Activated naive CD4-positive, alpha-beta T cell treated with anti-CD3 and anti-CD28 coated beads for 36 hours (primary cell): ENCODE measurements at regions not wholly inside any gene's neighbourhood (a gene's known extent, or its start where the extent isn't known, plus 50 kb on each side); places are given as distances from the start of the nearest gene placed in this dataset.

Experiments
- CTCF ChIA-PET: fragments of 350-600 bp; sonication (Branson Sonifier 250); formaldehyde crosslinking; loops from one replicate; lab custom pipeline; 2021; ENCODE audit warnings: antibody characterized with exemption; lab: Charles Lee
- DNase-seq: peaks from one replicate; pipeline ENCODE4 v3.0.0-alpha.2; 2020
- H3K27ac Mint-ChIP-seq: one replicate; pipeline ENCODE4 v1.8.0; 2021; ENCODE audit warnings: mild to moderate bottlenecking, mixed read lengths
- H3K27me3 Mint-ChIP-seq: one replicate; pipeline ENCODE4 v1.8.0; 2021; ENCODE audit warnings: low read depth, mixed read lengths
- H3K36me3 Mint-ChIP-seq: one replicate; pipeline ENCODE4 v1.8.0; 2021; ENCODE audit warnings: low read depth, mixed read lengths
- H3K4me1 Mint-ChIP-seq: one replicate; pipeline ENCODE4 v1.8.0; 2021; ENCODE audit warnings: low read depth, mixed read lengths
- H3K4me3 Mint-ChIP-seq: one replicate; pipeline ENCODE4 v1.8.0; 2021; ENCODE audit warnings: mild to moderate bottlenecking, moderate library complexity, mixed read lengths
- H3K9me3 Mint-ChIP-seq: one replicate; pipeline ENCODE4 v1.8.0; 2021; ENCODE audit warnings: mixed read lengths
- intact Hi-C: fragments of 100-400 bp; cut with micrococcal nuclease; formaldehyde crosslinking; loops from one replicate; pipeline ENCODE4 v1.15.1; 2023

- CTCF ChIA-PET: no interaction called here
- no peaks in the 10 kb centered on the region for H3K27me3 Mint-ChIP-seq
- DNase-seq: no peak
- no peaks in the 10 kb centered on the region for H3K9me3 Mint-ChIP-seq
- H3K4me1 Mint-ChIP-seq: no peaks in the 10 kb centered on the region
- intact Hi-C loops: no loop called here
- H3K27ac Mint-ChIP-seq: no peak overlapping the region
- no peaks in the 10 kb centered on the region for H3K36me3 Mint-ChIP-seq
- H3K4me3 Mint-ChIP-seq: no peak overlapping the region
Measured at GRCh38 chr3:73683706-73684105, 59.0 kb upstream of the PDZRN3 start.

- H3K27ac Mint-ChIP-seq: no peak overlapping the region
- no peaks in the 10 kb centered on the region for H3K36me3 Mint-ChIP-seq
- intact Hi-C loops: no loop called here
- CTCF ChIA-PET: interaction anchor here (0.6 to 1.0 kb wide), 2 partner anchors 9 to 861 kb away, joined by 3 read pairs; no protein-coding TSS in a partner anchor
- no peaks in the 10 kb centered on the region for H3K4me1 Mint-ChIP-seq
- H3K9me3 Mint-ChIP-seq: no peaks in the 10 kb centered on the region
- no peak for DNase-seq
- H3K4me3 Mint-ChIP-seq: no peak overlapping the region
- H3K27me3 Mint-ChIP-seq: no peaks in the 10 kb centered on the region
Measured at GRCh38 chr3:73681610-73682009, 56.9 kb upstream of the PDZRN3 start.

DNA sequence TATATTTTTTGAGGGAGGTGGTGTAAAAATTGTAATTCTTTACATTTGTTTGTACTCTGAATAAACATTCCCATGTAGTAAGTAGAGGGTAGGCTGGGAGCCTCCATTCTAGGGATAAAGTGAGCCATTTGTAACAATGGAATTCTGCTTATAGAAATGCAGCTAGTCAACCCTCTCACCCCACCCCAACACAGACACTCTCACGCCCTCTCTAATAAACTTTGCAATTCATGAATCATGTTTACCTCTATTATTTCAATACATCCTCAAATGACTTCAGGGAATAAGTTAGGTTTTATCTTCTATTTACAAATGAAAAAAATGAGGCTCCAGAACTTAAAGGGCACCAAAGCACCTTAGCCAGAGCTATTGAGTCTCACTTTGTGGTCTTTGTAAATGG is 56.5 kb upstream of the PDZRN3 start:
- DNase-seq: no peak
- no peaks in the 10 kb centered on the region for H3K4me1 Mint-ChIP-seq
- intact Hi-C loops: no loop called here
- no peak overlapping the region for H3K4me3 Mint-ChIP-seq
- H3K27ac Mint-ChIP-seq: no peak overlapping the region
- no peaks in the 10 kb centered on the region for H3K9me3 Mint-ChIP-seq
- H3K36me3 Mint-ChIP-seq: no peaks in the 10 kb centered on the region
- CTCF ChIA-PET: interaction anchor here (1.0 kb wide), 1 partner anchor 9 kb away, joined by 3 read pairs; no protein-coding TSS in a partner anchor
- no peaks in the 10 kb centered on the region for H3K27me3 Mint-ChIP-seq

- intact Hi-C loops: no loop called here
- Mint-ChIP-seq H3K36me3 (no peaks in the 10 kb centered on the region), H3K9me3 (no peaks in the 10 kb centered on the region), H3K4me3 (no peak overlapping the region), H3K27ac (no peak overlapping the region), H3K27me3 (no peaks in the 10 kb centered on the region), H3K4me1 (no peaks in the 10 kb centered on the region)
- CTCF ChIA-PET: no interaction called here
- no peak for DNase-seq
Measured at GRCh38 chr3:73680391-73681095, 55.8 kb upstream of the PDZRN3 start.

DNA sequence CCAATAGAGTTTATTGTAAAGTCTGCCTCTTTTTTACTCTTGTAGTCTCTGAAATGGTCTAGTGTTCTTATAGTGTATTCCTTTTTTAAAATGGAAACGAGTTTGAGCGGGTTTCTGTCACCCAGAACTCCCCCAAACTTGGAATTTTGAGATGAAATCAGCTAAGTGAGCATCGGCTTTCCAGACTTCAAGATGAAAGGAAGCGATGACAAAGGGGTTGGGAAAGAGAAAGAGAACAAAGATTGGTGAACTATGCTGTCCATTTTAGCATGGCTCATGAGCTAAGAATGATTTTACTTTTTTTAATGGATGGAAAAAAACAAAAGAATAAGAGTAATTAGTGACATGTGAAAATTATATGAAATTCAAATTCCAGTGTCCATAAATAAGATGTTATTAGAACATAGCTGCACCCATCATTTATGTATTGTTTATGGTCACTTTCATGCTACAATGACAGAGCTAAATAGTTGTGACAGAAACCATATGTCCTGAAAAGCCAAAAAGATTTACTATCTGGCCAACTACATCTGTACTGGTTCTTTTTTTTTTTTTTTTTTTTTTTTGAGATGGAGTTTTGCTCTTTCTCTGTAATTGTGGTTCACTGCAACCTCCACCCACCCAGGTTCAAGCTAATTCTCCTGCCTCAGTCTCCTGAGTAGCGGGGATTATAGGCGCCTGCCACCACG is 52.7 kb upstream of the PDZRN3 start:
- Mint-ChIP-seq H3K27me3 (no peaks in the 10 kb centered on the region), H3K9me3 (peaks cover 2% of the 10 kb centered on the region), H3K4me3 (no peak overlapping the region), H3K4me1 (no peaks in the 10 kb centered on the region), H3K27ac (no peak overlapping the region), H3K36me3 (no peaks in the 10 kb centered on the region)
- DNase-seq: no peak
- CTCF ChIA-PET: no interaction called here
- intact Hi-C loops: no loop called here
